HepG2 (cell line): ENCODE measurements at regions not wholly inside any gene's neighbourhood (a gene's known extent, or its start where the extent isn't known, plus 50 kb on each side); places are given as distances from the start of the nearest gene placed in this dataset.

ENCODE experiments used
- ELF4 ChIP-seq: sonication (generic); formaldehyde crosslinking; IDR thresholded peaks from 2 replicates; pipeline ENCODE4 v1.5.0; 2020; ENCODE audit warnings: missing genetic modification reagents, mild to moderate bottlenecking, moderate library complexity, borderline replicate concordance
- ESRRA ChIP-seq: sonication (generic); formaldehyde crosslinking; IDR thresholded peaks from 2 replicates; pipeline ENCODE4 v1.5.1; 2020; ENCODE audit warnings: mild to moderate bottlenecking, low read depth, missing genetic modification reagents
- HHEX ChIP-seq: IDR thresholded peaks from 2 replicates; pipeline ENCODE4 v1.6.1; 2016; ENCODE audit warnings: control low read depth
- POLR2A ChIP-seq, 2 experiments: IDR thresholded peaks; 2 replicates each; pipeline ENCODE4 v1.6.1; 2011; ENCODE audit warnings: low read depth in 2 of 2, low read length in 2 of 2, mild to moderate bottlenecking in 1 of 2, moderate library complexity in 1 of 2; ENCODE audit not compliant: insufficient read depth in 1 of 2
- RBAK ChIP-seq: sonication (generic); formaldehyde crosslinking; IDR thresholded peaks from 2 replicates; pipeline ENCODE4 v1.5.1; 2020; ENCODE audit warnings: mild to moderate bottlenecking, missing genetic modification reagents
- ZNF567 ChIP-seq: sonication (generic); formaldehyde crosslinking; IDR thresholded peaks from 2 replicates; pipeline ENCODE4 v1.8.1; 2023; ENCODE audit warnings: mild to moderate bottlenecking, missing genetic modification reagents, borderline replicate concordance
- ZNF737 ChIP-seq: sonication (generic); formaldehyde crosslinking; IDR thresholded peaks from 2 replicates; pipeline ENCODE4 v1.5.0; 2020; ENCODE audit warnings: missing genetic modification reagents, mild to moderate bottlenecking, borderline replicate concordance
- TF ChIP-seq, protein P1 (sequence below): sonication (generic); formaldehyde crosslinking; IDR thresholded peaks from 2 replicates; pipeline ENCODE4 v1.4.0; 2020; ENCODE audit warnings: missing genetic modification reagents
- TF ChIP-seq, protein P2 (sequence below): sonication (generic); formaldehyde crosslinking; IDR thresholded peaks from 2 replicates; pipeline ENCODE4 v1.5.0; 2020; ENCODE audit warnings: mild to moderate bottlenecking, missing genetic modification reagents, moderate library complexity
- TF ChIP-seq, protein P3 (sequence below): sonication (generic); formaldehyde crosslinking; IDR thresholded peaks from 2 replicates; pipeline ENCODE4 v1.8.0; 2022; ENCODE audit warnings: missing genetic modification reagents, mild to moderate bottlenecking, inconsistent platforms, borderline replicate concordance

DNA sequence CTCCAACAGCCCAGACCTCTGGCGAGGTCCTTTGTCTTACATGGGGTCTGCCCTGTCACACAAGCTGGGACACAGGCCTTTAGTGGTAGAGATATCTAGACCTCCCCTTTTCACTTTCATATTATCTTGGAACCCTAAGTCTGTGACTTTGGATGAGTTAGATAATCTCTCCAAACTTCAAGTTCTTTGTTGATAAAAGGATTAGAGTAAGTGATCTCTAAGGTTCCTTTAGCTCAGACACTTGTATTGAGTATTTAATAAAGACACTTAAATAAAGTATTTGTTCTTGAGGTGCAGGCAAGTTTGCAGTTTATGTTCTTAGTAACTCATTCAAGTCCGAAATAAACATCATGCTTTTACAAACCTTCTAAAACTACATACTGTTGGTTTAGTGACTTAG lies 459.6 kb downstream of the SHQ1 start:
- TF ChIP-seq RBAK (CRISPR knock-in tag) (no peak), ESRRA (no peak), POLR2A (IDR thresholded peaks at IDR 0.05; ENCODE audit: insufficient read depth in 1 of 2, low read depth in 2 of 2, low read length in 2 of 2) (no peak), ZNF567 (CRISPR knock-in tag) (no peak), ELF4 (CRISPR knock-in tag) (no peak), HHEX (no peak), ZNF737 (CRISPR knock-in tag) (no peak)
- TF ChIP-seq, protein P1, sequence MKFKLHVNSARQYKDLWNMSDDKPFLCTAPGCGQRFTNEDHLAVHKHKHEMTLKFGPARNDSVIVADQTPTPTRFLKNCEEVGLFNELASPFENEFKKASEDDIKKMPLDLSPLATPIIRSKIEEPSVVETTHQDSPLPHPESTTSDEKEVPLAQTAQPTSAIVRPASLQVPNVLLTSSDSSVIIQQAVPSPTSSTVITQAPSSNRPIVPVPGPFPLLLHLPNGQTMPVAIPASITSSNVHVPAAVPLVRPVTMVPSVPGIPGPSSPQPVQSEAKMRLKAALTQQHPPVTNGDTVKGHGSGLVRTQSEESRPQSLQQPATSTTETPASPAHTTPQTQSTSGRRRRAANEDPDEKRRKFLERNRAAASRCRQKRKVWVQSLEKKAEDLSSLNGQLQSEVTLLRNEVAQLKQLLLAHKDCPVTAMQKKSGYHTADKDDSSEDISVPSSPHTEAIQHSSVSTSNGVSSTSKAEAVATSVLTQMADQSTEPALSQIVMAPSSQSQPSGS (CRISPR knock-in tag), result no peak
- TF ChIP-seq, protein P2, sequence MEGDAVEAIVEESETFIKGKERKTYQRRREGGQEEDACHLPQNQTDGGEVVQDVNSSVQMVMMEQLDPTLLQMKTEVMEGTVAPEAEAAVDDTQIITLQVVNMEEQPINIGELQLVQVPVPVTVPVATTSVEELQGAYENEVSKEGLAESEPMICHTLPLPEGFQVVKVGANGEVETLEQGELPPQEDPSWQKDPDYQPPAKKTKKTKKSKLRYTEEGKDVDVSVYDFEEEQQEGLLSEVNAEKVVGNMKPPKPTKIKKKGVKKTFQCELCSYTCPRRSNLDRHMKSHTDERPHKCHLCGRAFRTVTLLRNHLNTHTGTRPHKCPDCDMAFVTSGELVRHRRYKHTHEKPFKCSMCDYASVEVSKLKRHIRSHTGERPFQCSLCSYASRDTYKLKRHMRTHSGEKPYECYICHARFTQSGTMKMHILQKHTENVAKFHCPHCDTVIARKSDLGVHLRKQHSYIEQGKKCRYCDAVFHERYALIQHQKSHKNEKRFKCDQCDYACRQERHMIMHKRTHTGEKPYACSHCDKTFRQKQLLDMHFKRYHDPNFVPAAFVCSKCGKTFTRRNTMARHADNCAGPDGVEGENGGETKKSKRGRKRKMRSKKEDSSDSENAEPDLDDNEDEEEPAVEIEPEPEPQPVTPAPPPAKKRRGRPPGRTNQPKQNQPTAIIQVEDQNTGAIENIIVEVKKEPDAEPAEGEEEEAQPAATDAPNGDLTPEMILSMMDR, result no peak
- TF ChIP-seq, protein P3, sequence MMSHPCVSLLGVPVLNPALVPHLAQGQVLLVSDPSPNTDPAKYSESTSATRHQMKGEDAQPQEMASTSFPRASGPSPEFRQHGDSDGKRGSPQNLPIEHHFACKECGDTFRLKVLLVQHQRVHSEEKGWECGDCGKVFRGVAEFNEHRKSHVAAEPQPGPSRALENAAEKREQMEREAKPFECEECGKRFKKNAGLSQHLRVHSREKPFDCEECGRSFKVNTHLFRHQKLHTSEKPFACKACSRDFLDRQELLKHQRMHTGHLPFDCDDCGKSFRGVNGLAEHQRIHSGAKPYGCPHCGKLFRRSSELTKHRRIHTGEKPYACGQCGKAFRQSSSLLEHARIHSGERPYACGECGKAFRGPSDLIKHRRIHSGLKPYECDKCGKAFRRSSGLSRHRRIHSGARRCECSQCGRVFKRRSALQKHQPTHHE (CRISPR knock-in tag), result no peak
